ENCODE measurements at regions not wholly inside any gene's neighbourhood (a gene's known extent, or its start where the extent isn't known, plus 50 kb on each side); places are given as distances from the start of the nearest gene placed in this dataset.
"Not testable (repeated sequence)": the region's sequence is repeated elsewhere in the genome, so short reads cannot be mapped to it uniquely, and the experiment has no call there.

- no peaks in the 10 kb centered on the region for H3K27me3 ChIP-seq (ENCODE audit: control insufficient read depth, insufficient read depth, low read length, poor library complexity, severe bottlenecking)
- H3K4me3 ChIP-seq (ENCODE audit: insufficient read depth, low read depth, low read length), result no peak overlapping the region
- no peaks in the 10 kb centered on the region for H3K9me3 ChIP-seq (ENCODE audit: control insufficient read depth, low read length)
- H3K4me1 ChIP-seq (ENCODE audit: control insufficient read depth, insufficient read depth, low read length), result peaks cover 7% of the 10 kb centered on the region
- no peaks in the 10 kb centered on the region for H3K36me3 ChIP-seq (ENCODE audit: control insufficient read depth, insufficient read depth, low read length)
- H3K27ac ChIP-seq (ENCODE audit: insufficient read depth, low read depth, low read length, poor library complexity, severe bottlenecking), result no peak overlapping the region
- WGBS, 2 experiments, result 91 to 94% methylated on average over 3 of the region's 3 CpGs
Measured at GRCh38 chr11:95652002-95652472, 137.5 kb downstream of the FAM76B start.

- Histone ChIP-seq H3K27ac (ENCODE audit: insufficient read depth, low read depth, low read length, poor library complexity, severe bottlenecking) (no peak overlapping the region), H3K27me3 (ENCODE audit: control insufficient read depth, insufficient read depth, low read length, poor library complexity, severe bottlenecking) (no peaks in the 10 kb centered on the region), H3K4me1 (ENCODE audit: control insufficient read depth, insufficient read depth, low read length) (peaks cover 7% of the 10 kb centered on the region), H3K4me3 (ENCODE audit: insufficient read depth, low read depth, low read length) (no peak overlapping the region), H3K9me3 (ENCODE audit: control insufficient read depth, low read length) (no peaks in the 10 kb centered on the region), H3K36me3 (ENCODE audit: control insufficient read depth, insufficient read depth, low read length) (no peaks in the 10 kb centered on the region)
- 31 to 38% methylated on average over 1 of the region's 1 CpG for WGBS, 2 experiments
Measured at GRCh38 chr11:95650276-95650675, 139.3 kb downstream of the FAM76B start.

DNA sequence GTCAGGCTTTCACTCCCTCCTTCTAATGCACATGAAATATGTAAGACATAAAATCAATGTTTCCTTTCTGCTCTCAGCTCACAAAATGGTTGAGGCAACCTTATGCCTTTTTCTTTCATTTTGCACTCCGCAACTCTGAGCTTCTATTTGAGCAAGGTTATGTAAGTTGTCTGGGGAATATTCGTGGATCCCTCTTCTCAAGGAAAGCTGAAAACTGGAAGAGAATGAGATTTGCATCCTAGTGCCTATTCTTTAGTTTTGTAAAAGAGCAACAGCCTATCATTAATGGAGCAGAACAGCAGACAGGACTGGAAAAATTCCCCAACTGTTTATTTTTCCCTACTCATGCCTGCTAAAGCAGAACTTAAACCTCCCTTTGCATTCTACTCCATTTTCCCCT lies 141.7 kb downstream of the FAM76B start:
- WGBS, 2 experiments, result 84 to 89% methylated on average over 2 of the region's 2 CpGs
- Histone ChIP-seq H3K36me3 (ENCODE audit: control insufficient read depth, insufficient read depth, low read length) (no peaks in the 10 kb centered on the region), H3K9me3 (ENCODE audit: control insufficient read depth, low read length) (no peaks in the 10 kb centered on the region), H3K27me3 (ENCODE audit: control insufficient read depth, insufficient read depth, low read length, poor library complexity, severe bottlenecking) (no peaks in the 10 kb centered on the region), H3K4me3 (ENCODE audit: insufficient read depth, low read depth, low read length) (no peak overlapping the region), H3K27ac (ENCODE audit: insufficient read depth, low read depth, low read length, poor library complexity, severe bottlenecking) (no peak overlapping the region), H3K4me1 (ENCODE audit: control insufficient read depth, insufficient read depth, low read length) (peaks cover 7% of the 10 kb centered on the region)

DNA sequence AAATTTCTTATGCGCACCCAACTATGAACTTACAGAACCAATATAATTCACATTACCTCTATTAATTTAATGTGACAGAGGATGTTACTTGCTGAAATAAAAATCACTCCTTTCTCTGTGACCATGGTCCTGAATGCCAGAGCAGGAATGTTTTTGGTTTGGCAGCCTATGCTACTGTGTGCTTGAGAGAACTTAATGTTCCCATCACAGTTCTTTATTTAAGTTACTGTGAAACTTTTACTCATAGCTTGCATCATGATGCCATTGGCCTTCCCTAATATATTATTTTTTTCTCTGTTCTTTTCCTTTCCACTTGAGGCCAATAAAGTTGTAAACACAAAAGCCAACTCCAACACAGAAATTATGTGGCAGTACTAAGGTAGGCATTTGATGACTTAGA lies 142.2 kb downstream of the FAM76B start:
- Histone ChIP-seq H3K27ac (ENCODE audit: insufficient read depth, low read depth, low read length, poor library complexity, severe bottlenecking) (no peak overlapping the region), H3K9me3 (ENCODE audit: control insufficient read depth, low read length) (no peaks in the 10 kb centered on the region), H3K4me1 (ENCODE audit: control insufficient read depth, insufficient read depth, low read length) (peaks cover 7% of the 10 kb centered on the region), H3K36me3 (ENCODE audit: control insufficient read depth, insufficient read depth, low read length) (no peaks in the 10 kb centered on the region), H3K27me3 (ENCODE audit: control insufficient read depth, insufficient read depth, low read length, poor library complexity, severe bottlenecking) (no peaks in the 10 kb centered on the region), H3K4me3 (ENCODE audit: insufficient read depth, low read depth, low read length) (no peak overlapping the region)
- no CpG with 5 or more reads among the region's 1 CpG for WGBS, 2 experiments

- no peak overlapping the region for H3K4me3 ChIP-seq (ENCODE audit: insufficient read depth, low read depth, low read length)
- H3K27ac ChIP-seq (ENCODE audit: insufficient read depth, low read depth, low read length, poor library complexity, severe bottlenecking), result no peak overlapping the region
- H3K4me1 ChIP-seq (ENCODE audit: control insufficient read depth, insufficient read depth, low read length), result no peaks in the 10 kb centered on the region
- no peaks in the 10 kb centered on the region for H3K36me3 ChIP-seq (ENCODE audit: control insufficient read depth, insufficient read depth, low read length)
- H3K27me3 ChIP-seq (ENCODE audit: control insufficient read depth, insufficient read depth, low read length, poor library complexity, severe bottlenecking), result no peaks in the 10 kb centered on the region
- no peaks in the 10 kb centered on the region for H3K9me3 ChIP-seq (ENCODE audit: control insufficient read depth, low read length)
- WGBS, 2 experiments, result 92 to 96% methylated on average over 3 of the region's 3 CpGs
Measured at GRCh38 chr11:95641495-95641894, 148.1 kb downstream of the FAM76B start.

DNA sequence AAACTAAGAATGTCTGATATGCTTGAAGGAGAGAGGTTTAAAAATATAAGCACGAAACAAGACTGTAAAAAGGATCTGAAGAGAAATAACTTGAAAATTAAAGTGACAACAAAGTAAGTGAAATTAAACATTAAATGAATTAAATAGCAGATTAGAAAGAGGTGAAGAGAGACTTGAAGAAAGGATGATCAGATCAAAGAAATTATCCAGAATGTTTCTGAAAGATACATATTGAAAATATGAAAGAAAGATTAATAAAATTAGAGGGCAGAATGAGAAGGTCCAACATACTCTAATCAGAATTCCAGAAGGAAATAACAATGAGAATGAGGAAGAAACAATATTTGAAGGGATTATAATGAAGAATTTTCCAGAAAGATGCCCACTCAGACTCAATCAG lies 151.1 kb downstream of the FAM76B start:
- Histone ChIP-seq H3K9me3 (ENCODE audit: control insufficient read depth, low read length) (no peaks in the 10 kb centered on the region), H3K4me3 (ENCODE audit: insufficient read depth, low read depth, low read length) (no peak overlapping the region), H3K4me1 (ENCODE audit: control insufficient read depth, insufficient read depth, low read length) (no peaks in the 10 kb centered on the region), H3K36me3 (ENCODE audit: control insufficient read depth, insufficient read depth, low read length) (no peaks in the 10 kb centered on the region), H3K27me3 (ENCODE audit: control insufficient read depth, insufficient read depth, low read length, poor library complexity, severe bottlenecking) (no peaks in the 10 kb centered on the region), H3K27ac (ENCODE audit: insufficient read depth, low read depth, low read length, poor library complexity, severe bottlenecking) (no peak overlapping the region)
- 100% methylated on average over 1 of the region's 1 CpG for WGBS, 2 experiments

DNA sequence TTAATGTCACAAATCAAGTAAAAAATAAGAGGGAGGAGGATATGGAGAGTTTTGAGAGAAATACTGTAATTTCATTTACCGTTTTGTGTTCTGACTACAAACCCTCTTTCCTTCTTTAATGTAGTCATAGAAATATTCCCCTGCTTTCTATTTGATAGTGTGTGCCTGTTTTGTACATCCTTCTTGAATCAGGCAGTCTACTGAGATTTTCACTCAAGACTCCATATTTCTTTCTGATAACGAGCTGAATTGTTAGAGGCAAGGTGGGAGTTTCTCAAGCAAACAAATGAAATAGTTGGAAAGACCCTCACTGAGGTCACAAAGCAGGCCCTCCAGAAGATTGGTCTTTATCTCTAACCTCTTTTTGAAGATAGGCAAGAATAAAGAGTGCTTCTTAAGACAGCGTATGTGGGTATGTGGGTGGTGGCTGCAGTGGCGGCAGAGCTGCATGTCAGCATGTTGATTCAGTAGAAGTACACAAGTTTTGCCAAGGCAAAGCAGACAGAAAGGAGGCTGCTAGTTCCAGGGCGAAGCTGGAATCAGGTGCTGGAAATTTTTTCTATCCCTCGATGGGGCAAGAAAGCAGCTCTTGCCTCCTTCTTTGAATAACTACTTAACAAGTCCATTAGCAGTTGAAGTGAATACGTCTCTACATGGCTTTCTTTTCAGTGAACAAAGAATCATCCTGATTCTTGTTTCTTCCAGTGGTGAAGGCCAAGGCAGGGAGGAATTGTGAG lies 164.2 kb downstream of the FAM76B start:
- WGBS, 2 experiments, result 63 to 65% methylated on average over 6 of the region's 7 CpGs
- Histone ChIP-seq H3K27me3 (ENCODE audit: control insufficient read depth, insufficient read depth, low read length, poor library complexity, severe bottlenecking) (no peaks in the 10 kb centered on the region), H3K9me3 (ENCODE audit: control insufficient read depth, low read length) (no peaks in the 10 kb centered on the region), H3K4me1 (ENCODE audit: control insufficient read depth, insufficient read depth, low read length) (no peaks in the 10 kb centered on the region), H3K36me3 (ENCODE audit: control insufficient read depth, insufficient read depth, low read length) (no peaks in the 10 kb centered on the region), H3K4me3 (ENCODE audit: insufficient read depth, low read depth, low read length) (no peak overlapping the region), H3K27ac (ENCODE audit: insufficient read depth, low read depth, low read length, poor library complexity, severe bottlenecking) (no peak overlapping the region)

GRCh38 chr11:95616256-95616804 lies 173.3 kb downstream of the FAM76B start:
- Histone ChIP-seq H3K9me3 (ENCODE audit: control insufficient read depth, low read length) (no peaks in the 10 kb centered on the region), H3K27me3 (ENCODE audit: control insufficient read depth, insufficient read depth, low read length, poor library complexity, severe bottlenecking) (no peaks in the 10 kb centered on the region), H3K4me3 (ENCODE audit: insufficient read depth, low read depth, low read length) (no peak overlapping the region), H3K36me3 (ENCODE audit: control insufficient read depth, insufficient read depth, low read length) (no peaks in the 10 kb centered on the region), H3K27ac (ENCODE audit: insufficient read depth, low read depth, low read length, poor library complexity, severe bottlenecking) (no peak overlapping the region), H3K4me1 (ENCODE audit: control insufficient read depth, insufficient read depth, low read length) (no peaks in the 10 kb centered on the region)
- WGBS, 2 experiments, result 88% methylated on average over 1 of the region's 1 CpG; no CpG with 5 or more reads in 1 of the 2 experiments

GRCh38 chr11:95611827-95612226 lies 177.8 kb downstream of the FAM76B start:
- Histone ChIP-seq H3K27ac (ENCODE audit: insufficient read depth, low read depth, low read length, poor library complexity, severe bottlenecking) (no peak overlapping the region), H3K4me3 (ENCODE audit: insufficient read depth, low read depth, low read length) (no peak overlapping the region), H3K4me1 (ENCODE audit: control insufficient read depth, insufficient read depth, low read length) (peaks cover 5% of the 10 kb centered on the region), H3K36me3 (ENCODE audit: control insufficient read depth, insufficient read depth, low read length) (no peaks in the 10 kb centered on the region), H3K27me3 (ENCODE audit: control insufficient read depth, insufficient read depth, low read length, poor library complexity, severe bottlenecking) (no peaks in the 10 kb centered on the region), H3K9me3 (ENCODE audit: control insufficient read depth, low read length) (no peaks in the 10 kb centered on the region)

- WGBS, 2 experiments, result 90 to 94% methylated on average over 5 of the region's 5 CpGs
- not testable (repeated sequence) for H3K36me3 ChIP-seq (ENCODE audit: control insufficient read depth, insufficient read depth, low read length); H3K27ac ChIP-seq (ENCODE audit: insufficient read depth, low read depth, low read length, poor library complexity, severe bottlenecking); H3K9me3 ChIP-seq (ENCODE audit: control insufficient read depth, low read length); H3K4me1 ChIP-seq (ENCODE audit: control insufficient read depth, insufficient read depth, low read length); H3K4me3 ChIP-seq (ENCODE audit: insufficient read depth, low read depth, low read length); H3K27me3 ChIP-seq (ENCODE audit: control insufficient read depth, insufficient read depth, low read length, poor library complexity, severe bottlenecking)
Measured at GRCh38 chr11:95610185-95610584, 179.4 kb downstream of the FAM76B start.
